HG03521 (cell line): ENCODE measurements at regions not wholly inside any gene's neighbourhood (a gene's known extent, or its start where the extent isn't known, plus 50 kb on each side); places are given as distances from the start of the nearest gene placed in this dataset.

Source experiments
- ATAC-seq: cut with Tn5 transposase; IDR thresholded peaks from one replicate; pipeline ENCODE4 v1.9.1; 2021; ENCODE audit warnings: mild to moderate bottlenecking, moderate library complexity; ENCODE audit not compliant: unreplicated experiment

GRCh38 chrX:97763981-97764380 is 880.3 kb downstream of the RPA4 start:
- no peak for ATAC-seq

GRCh38 chrX:97766501-97767095 is 882.9 kb downstream of the RPA4 start:
- no peak for ATAC-seq

GRCh38 chrX:97787311-97787710 is 903.6 kb downstream of the RPA4 start:
- ATAC-seq = no peak

- no peak for ATAC-seq
Measured at GRCh38 chrX:97787849-97788248, 904.1 kb downstream of the RPA4 start.

- ATAC-seq = no peak
Measured at GRCh38 chrX:97790850-97791249, 907.1 kb downstream of the RPA4 start.

GRCh38 chrX:97797076-97797475 is 913.4 kb downstream of the RPA4 start:
- ATAC-seq = no peak

GRCh38 chrX:97806238-97806637 is 922.5 kb downstream of the RPA4 start:
- no peak for ATAC-seq

GRCh38 chrX:97806946-97807345 is 923.2 kb downstream of the RPA4 start:
- no peak for ATAC-seq

- ATAC-seq = no peak
Measured at GRCh38 chrX:97820170-97820569, 936.5 kb downstream of the RPA4 start.

- ATAC-seq = no peak
Measured at GRCh38 chrX:97828471-97828870, 944.8 kb downstream of the RPA4 start.

GRCh38 chrX:97835969-97836368 is 952.3 kb downstream of the RPA4 start:
- ATAC-seq = no peak

- ATAC-seq = no peak
Measured at GRCh38 chrX:97841544-97842179, 958.0 kb downstream of the RPA4 start.

GRCh38 chrX:97842468-97843199 is 958.9 kb downstream of the RPA4 start:
- no peak for ATAC-seq

GRCh38 chrX:97843200-97843811 is 959.6 kb downstream of the RPA4 start:
- ATAC-seq = no peak

- no peak for ATAC-seq
Measured at GRCh38 chrX:97844161-97844560, 960.5 kb downstream of the RPA4 start.

- no peak for ATAC-seq
Measured at GRCh38 chrX:97844943-97845342, 961.2 kb downstream of the RPA4 start.

GRCh38 chrX:97845451-97845850 is 961.7 kb downstream of the RPA4 start:
- ATAC-seq = no peak

GRCh38 chrX:97846228-97846627 is 962.5 kb downstream of the RPA4 start:
- ATAC-seq = no peak

- ATAC-seq = no peak
Measured at GRCh38 chrX:97846718-97847237, 963.1 kb downstream of the RPA4 start.

- no peak for ATAC-seq
Measured at GRCh38 chrX:97847885-97848679, 964.4 kb downstream of the RPA4 start.

- ATAC-seq = no peak
Measured at GRCh38 chrX:97849951-97850350, 966.2 kb downstream of the RPA4 start.
